HG03039 (cell line): ENCODE measurements at regions not wholly inside any gene's neighbourhood (a gene's known extent, or its start where the extent isn't known, plus 50 kb on each side); places are given as distances from the start of the nearest gene placed in this dataset.

Experiments
- ATAC-seq: cut with Tn5 transposase; IDR thresholded peaks from one replicate; pipeline ENCODE4 v1.9.1; 2021; ENCODE audit warnings: mild to moderate bottlenecking, moderate library complexity; ENCODE audit not compliant: unreplicated experiment

- ATAC-seq, result no peak
Measured at GRCh38 chr5:34582371-34582770, 73.8 kb upstream of the RAI14 start.

DNA sequence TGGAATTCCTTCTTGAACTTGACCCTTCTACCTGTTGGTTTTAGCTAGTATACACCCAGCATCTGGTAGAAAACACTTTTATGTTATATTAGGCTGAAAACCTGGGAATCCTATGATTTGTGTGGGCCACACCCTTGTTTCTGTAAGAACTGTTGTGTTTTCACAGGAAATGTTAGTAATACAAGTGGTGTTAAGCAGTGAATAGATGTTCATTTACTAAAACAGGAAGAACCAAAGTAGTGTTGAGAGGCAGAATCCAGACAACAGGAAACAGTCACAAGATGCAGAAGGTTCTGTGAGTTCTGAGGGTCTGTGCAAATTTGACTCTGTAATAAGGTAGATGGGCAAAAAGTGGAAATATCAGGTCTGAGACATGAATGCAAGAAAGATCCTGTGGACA lies 73.0 kb upstream of the RAI14 start:
- ATAC-seq, result no peak

- no peak for ATAC-seq
Measured at GRCh38 chr5:34584165-34584564, 72.0 kb upstream of the RAI14 start.

DNA sequence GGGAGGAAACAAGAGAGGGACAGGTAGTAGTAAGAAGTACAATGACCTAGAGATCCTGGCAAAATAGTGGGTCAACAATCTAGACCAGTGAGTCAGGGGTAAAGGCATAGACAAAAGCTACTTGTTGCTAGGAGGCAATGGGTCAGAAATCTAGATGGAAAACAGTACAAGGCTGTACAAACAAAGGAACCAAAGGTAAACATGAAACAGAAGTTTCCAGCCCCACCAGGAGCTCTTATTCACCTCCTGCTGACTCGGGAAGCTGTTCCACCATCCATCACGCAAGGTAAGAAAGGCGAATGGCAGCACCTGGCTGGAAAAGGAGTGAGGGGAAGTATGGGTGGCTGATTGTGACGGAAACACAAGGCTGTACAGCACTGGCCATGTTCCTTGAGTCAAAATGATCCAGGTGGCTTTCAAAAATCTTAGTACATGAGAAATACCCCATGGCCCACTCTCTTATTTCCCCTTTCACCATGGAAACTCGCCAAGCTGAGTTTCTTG lies 70.5 kb upstream of the RAI14 start:
- ATAC-seq, result no peak

- no peak for ATAC-seq
Measured at GRCh38 chr5:34586117-34586885, 69.8 kb upstream of the RAI14 start.

DNA sequence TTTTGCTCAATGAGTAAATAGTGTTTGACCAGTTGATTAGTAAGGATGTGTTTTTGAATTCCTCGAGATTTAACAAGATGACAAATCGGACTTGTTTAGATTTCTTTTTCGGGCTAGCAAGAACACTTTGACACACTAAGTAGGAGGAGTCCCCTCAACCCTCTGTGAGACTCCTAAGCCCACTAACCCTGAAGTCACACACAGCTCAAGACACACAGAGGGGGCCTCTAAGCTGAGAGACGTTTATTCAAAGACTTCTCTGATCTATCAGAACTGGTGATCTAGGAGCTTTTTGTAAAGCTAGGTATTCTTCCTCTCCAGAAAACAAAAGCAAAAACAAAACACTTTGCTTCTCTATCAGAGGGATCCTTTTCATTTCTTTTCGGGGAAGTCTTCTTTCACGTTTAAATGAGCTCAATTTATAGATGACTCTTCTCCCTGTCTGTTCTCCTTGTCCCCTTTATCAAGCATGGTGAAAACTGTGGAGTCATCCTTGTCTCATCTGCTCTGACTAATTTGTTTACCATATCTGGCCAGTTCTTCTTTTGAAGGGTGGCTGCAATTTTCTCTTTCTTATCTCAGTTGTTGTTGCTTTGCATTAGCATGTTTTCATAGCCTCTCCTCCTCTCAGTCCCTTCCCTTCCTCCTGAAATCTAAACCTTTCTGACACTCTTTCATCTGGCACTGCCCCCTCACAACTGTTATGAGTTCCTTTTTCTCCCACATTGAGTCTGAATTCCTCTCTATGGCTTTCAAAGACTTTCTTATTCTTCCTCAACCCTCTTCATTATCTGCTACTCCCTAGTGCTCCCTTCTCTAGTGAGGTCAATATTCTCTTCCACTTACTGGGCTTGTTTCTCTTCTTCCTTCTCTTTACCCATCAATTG lies 68.5 kb upstream of the RAI14 start:
- ATAC-seq, result no peak

- ATAC-seq, result no peak
Measured at GRCh38 chr5:34589832-34590231, 66.3 kb upstream of the RAI14 start.

DNA sequence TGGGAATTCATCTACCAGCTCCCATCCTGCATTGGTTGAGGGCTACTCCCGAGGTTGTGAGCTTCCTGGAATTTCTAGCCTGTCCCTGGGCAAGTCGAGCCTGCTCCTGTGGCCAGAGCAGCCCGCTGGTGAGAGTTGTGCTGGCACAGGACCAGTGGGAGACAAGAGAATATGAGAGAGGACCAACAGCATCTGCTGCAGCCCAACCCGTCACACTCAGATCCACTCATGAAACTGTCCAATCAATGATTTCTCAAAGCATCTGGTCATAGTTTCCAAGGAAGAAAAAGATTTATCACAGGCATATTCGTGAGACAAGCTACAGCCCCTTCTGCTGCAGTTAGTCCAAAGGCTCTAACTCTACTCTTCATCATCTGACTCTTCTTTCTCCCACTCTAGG lies 64.4 kb upstream of the RAI14 start:
- ATAC-seq, result no peak

DNA sequence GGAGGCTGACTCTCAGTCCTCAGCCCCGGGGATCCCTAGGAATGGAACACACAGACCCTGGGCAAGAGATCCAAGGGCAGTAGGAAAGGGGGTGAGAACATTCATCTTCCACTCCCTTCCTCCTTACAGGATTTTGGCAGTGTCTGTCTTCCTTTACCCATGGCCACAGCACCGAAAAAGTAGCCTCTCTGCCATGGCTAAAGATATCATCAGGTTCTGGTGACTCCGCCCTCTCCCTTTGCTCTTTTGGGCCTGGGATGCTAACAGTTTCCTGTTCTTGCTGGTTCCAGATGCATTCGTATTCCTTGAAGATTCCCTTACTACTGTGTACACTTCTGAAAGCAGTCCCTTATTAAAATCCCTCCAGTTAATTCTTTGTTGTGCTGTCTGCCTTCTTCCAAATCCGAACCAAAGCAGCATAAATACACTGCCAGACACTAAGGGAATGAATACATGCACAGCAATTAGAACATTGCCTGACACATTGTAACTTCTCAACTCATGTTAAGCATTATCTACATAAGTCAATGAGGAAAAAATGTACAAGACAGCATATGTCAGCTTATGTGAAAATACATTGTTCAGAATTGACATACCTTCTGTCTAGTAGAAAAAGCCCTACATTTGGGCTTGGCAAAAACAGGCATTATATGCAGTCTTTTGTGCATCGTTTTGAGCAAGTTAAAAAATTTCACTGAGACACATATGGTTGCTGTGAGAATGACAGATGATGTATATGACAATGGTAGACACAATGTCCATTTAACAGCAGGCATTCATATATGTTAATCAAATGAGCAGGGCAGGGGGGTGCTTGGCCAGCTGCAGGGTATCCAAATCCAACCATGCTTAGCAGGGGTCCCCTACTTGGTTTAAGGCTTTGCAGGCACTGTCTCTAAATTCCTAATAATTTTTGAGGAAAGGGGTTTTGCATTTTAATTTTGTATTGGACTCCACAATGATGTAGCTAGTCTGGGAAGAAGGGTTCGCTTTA lies 58.8 kb upstream of the RAI14 start:
- no peak for ATAC-seq

DNA sequence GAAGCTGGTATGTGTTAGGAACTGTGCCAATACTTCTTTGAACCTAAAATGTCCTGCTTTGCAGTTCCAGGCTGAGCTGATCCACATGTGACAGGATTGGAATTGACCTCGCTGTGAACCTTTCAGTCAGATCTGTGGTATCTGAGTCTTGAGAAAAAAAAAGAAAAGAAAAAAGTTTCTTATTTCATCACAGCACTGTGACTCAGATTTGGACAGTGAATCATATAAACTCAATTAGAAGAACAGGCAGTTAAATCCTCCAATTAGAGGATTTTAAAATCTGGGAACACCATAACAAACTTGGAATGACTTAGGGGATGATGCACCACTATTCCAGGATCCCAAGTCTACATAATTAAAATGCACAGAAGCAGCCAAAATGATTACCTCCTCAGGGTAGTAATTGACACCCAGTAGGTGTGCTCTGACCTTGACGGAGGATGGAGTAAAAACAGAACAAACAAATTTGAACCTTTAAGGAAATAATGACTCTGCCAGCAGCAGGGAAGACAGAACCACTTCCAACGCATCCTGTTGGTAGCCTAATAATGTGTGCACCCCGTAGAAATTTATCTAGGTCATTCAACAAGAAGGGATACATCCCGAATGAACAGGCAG lies 57.8 kb upstream of the RAI14 start:
- ATAC-seq, result no peak

GRCh38 chr5:34599471-34600117 lies 56.5 kb upstream of the RAI14 start:
- no peak for ATAC-seq

DNA sequence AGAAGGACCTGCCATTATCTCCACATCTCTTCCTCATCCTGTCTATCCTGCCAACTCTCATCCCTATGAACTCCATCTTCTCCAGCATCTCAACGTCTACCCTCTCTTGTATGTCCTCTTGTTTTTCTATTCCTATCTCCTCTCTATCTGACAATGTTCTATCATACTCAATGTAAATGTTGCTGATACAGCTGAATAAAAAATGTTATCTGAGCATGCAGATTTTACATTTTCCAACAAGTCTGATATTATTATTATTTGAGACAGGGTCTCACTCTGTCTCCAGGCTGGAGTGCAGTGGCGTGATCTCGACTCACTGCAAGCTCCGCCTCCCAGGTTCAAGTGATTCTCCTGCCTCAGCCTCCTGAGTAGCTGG lies 56.0 kb upstream of the RAI14 start:
- no peak for ATAC-seq

DNA sequence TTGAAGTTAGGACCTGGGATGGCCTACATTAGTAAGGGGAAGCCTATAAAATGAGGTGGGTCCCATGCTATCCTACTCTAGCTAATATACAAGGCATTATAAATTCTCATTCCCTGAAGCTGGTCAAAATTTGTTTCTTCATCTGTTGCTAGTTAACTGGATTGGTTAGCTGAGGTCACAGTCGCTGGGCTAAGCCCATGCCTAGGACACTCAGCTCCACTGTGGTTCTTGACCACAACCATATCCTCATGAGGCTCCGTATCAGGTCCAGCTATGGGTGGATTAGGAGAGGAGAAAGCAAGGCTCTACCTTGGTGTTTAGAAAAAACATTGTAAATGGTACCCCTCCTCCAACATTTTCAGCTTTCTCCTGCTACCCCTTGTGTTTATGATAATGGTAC lies 52.8 kb upstream of the RAI14 start:
- ATAC-seq, result no peak

GRCh38 chr5:34604119-34604675 lies 51.9 kb upstream of the RAI14 start:
- ATAC-seq, result no peak

- ATAC-seq, result no peak
Measured at GRCh38 chr5:34606101-34606500, 50.0 kb upstream of the RAI14 start.
